ENCODE measurements at regions not wholly inside any gene's neighbourhood (a gene's known extent, or its start where the extent isn't known, plus 50 kb on each side); places are given as distances from the start of the nearest gene placed in this dataset.

DNA sequence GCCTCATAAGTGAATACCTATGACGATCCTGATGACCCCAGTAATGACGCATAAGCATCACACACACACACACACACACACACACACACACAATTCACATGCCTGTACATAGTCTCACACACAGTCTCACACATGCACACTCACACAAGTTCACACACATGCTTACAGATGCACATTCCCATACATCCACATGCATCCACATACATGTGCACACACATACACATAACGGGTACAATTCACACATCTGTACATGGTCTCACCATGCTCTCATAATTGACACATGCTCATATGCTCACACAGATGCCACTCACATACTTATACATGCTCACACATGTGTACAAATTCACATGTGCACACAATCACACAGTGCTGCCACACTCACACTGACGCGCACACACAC lies 105.7 kb upstream of the VSTM2B start:
- TF ChIP-seq, protein P1, sequence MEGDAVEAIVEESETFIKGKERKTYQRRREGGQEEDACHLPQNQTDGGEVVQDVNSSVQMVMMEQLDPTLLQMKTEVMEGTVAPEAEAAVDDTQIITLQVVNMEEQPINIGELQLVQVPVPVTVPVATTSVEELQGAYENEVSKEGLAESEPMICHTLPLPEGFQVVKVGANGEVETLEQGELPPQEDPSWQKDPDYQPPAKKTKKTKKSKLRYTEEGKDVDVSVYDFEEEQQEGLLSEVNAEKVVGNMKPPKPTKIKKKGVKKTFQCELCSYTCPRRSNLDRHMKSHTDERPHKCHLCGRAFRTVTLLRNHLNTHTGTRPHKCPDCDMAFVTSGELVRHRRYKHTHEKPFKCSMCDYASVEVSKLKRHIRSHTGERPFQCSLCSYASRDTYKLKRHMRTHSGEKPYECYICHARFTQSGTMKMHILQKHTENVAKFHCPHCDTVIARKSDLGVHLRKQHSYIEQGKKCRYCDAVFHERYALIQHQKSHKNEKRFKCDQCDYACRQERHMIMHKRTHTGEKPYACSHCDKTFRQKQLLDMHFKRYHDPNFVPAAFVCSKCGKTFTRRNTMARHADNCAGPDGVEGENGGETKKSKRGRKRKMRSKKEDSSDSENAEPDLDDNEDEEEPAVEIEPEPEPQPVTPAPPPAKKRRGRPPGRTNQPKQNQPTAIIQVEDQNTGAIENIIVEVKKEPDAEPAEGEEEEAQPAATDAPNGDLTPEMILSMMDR (IDR thresholded peaks at IDR 0.05; ENCODE audit: insufficient read depth, low read length), result no peak
- TF ChIP-seq, protein P2, sequence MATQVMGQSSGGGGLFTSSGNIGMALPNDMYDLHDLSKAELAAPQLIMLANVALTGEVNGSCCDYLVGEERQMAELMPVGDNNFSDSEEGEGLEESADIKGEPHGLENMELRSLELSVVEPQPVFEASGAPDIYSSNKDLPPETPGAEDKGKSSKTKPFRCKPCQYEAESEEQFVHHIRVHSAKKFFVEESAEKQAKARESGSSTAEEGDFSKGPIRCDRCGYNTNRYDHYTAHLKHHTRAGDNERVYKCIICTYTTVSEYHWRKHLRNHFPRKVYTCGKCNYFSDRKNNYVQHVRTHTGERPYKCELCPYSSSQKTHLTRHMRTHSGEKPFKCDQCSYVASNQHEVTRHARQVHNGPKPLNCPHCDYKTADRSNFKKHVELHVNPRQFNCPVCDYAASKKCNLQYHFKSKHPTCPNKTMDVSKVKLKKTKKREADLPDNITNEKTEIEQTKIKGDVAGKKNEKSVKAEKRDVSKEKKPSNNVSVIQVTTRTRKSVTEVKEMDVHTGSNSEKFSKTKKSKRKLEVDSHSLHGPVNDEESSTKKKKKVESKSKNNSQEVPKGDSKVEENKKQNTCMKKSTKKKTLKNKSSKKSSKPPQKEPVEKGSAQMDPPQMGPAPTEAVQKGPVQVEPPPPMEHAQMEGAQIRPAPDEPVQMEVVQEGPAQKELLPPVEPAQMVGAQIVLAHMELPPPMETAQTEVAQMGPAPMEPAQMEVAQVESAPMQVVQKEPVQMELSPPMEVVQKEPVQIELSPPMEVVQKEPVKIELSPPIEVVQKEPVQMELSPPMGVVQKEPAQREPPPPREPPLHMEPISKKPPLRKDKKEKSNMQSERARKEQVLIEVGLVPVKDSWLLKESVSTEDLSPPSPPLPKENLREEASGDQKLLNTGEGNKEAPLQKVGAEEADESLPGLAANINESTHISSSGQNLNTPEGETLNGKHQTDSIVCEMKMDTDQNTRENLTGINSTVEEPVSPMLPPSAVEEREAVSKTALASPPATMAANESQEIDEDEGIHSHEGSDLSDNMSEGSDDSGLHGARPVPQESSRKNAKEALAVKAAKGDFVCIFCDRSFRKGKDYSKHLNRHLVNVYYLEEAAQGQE (IDR thresholded peaks at IDR 0.05; ENCODE audit: insufficient replicate concordance, low read depth), result no peak
- TF ChIP-seq SPI1 (IDR thresholded peaks at IDR 0.05; ENCODE audit: borderline replicate concordance, low read depth), result no peak

All from HL-60 (cell line).